Epithelial cell of proximal tubule (primary cell): ENCODE measurements at regions not wholly inside any gene's neighbourhood (a gene's known extent, or its start where the extent isn't known, plus 50 kb on each side); places are given as distances from the start of the nearest gene placed in this dataset.

Source experiments
- DNase-seq: peaks from one replicate; pipeline ENCODE4 v3.0.0-alpha.2; 2011; ENCODE audit warnings: low read depth
- H3K4me3 ChIP-seq: 2 replicates; pipeline ENCODE4 v1.5.1; 2011; ENCODE audit warnings: low read depth, mild to moderate bottlenecking, low read length
- TF ChIP-seq, protein P1 (sequence below): conservative IDR thresholded peaks from 2 replicates; pipeline ENCODE4 v1.5.1; 2012; ENCODE audit warnings: low read depth, mild to moderate bottlenecking, low read length

DNA sequence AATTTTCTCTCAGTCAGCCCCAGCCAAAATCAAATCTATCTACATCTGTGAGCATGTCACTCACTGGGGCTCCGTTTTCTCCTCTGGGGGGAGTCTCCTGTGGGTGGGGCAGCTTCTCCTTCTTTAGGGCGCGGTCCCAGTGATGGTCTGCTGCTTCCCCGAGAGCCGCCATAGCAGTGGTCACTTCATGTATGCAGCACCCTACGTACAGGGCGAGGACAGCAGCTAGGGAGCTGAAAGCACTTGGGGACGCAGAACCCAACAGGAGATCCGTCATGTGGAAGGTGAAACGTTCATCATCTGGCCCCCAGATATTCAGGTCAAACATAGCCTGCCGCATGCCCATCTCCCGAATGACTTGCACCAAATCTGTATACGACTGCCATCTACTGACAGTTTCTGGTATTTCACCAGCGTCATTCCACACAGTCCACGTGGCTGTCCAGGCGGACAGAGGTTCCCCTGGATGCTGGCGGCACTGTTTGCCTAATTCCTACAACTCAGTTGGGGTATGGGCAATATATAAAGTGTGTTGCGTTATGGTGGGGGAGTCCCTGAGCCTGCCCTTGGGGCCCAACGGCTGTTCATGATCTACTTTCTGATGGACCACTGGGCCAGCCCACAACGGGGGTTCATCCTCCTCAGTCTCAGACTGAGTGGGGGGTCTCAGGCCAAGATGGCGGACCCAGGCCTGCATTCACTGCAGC, 795.0 kb downstream of the EFNA5 start:
- TF ChIP-seq, protein P1, sequence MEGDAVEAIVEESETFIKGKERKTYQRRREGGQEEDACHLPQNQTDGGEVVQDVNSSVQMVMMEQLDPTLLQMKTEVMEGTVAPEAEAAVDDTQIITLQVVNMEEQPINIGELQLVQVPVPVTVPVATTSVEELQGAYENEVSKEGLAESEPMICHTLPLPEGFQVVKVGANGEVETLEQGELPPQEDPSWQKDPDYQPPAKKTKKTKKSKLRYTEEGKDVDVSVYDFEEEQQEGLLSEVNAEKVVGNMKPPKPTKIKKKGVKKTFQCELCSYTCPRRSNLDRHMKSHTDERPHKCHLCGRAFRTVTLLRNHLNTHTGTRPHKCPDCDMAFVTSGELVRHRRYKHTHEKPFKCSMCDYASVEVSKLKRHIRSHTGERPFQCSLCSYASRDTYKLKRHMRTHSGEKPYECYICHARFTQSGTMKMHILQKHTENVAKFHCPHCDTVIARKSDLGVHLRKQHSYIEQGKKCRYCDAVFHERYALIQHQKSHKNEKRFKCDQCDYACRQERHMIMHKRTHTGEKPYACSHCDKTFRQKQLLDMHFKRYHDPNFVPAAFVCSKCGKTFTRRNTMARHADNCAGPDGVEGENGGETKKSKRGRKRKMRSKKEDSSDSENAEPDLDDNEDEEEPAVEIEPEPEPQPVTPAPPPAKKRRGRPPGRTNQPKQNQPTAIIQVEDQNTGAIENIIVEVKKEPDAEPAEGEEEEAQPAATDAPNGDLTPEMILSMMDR: peak; percentile 62
- no peak overlapping the region for H3K4me3 ChIP-seq
- DNase-seq: no peak

DNA sequence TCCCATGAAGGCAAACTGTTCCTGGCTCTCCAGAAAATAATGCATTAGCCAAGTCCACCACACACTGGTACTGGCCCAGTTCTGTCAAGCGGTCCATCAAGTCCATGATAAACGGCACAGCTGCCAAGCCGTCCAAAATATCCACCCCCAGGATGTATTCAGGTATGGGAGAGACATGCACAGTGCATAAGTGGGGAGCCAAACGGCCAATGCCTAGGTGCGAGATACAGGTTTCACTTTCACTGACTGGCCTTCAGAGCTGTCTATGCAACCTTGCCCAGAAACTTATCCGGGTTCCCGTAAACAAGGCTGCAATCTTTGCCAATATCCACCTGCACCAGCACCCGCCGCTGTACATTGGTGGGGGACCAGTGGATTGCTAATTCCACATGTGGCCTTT, 795.8 kb downstream of the EFNA5 start:
- H3K4me3 ChIP-seq: no peak overlapping the region
- TF ChIP-seq, protein P1: no peak
- DNase-seq: no peak

DNA sequence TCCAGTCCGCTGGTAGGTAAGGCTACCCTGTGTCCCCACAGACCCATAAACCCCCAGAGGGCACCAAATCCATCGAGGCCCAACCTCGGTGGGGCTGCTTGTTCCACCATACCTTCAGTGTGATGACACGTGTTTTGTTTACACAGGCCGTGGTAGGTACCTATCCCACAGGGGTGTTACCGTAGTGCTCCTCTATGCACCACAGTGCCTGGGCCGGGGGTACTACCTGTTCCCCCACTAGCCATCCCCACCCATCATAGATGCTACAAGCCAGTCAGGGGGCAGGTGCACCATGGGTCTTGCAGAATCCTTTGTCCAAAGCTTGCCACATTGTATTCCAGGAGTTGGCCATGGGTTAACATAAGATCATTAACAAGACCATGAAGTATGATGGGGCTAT, 796.2 kb downstream of the EFNA5 start:
- H3K4me3 ChIP-seq: no peak overlapping the region
- TF ChIP-seq, protein P1: no peak
- DNase-seq: no peak

DNA sequence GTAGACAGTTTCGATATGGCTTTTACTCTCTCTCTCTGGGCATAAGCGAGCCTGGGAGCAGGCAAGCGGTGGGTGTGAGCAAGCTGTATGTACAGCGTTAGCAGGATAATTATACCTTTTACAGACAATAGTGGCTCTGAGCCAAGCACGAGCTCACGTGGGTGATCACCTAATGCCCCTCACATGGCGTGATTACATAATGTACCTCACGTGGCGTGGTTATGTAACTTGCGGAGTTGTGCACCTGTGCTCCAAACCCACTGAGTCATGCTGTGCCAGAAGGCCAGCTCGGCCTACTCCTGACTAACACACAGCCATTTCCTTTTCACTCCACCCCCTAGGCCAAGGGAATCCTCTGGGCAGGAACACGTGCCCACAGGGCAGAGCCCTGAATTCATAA, 797.2 kb downstream of the EFNA5 start:
- no peak for DNase-seq
- TF ChIP-seq, protein P1: no peak
- no peak overlapping the region for H3K4me3 ChIP-seq

DNA sequence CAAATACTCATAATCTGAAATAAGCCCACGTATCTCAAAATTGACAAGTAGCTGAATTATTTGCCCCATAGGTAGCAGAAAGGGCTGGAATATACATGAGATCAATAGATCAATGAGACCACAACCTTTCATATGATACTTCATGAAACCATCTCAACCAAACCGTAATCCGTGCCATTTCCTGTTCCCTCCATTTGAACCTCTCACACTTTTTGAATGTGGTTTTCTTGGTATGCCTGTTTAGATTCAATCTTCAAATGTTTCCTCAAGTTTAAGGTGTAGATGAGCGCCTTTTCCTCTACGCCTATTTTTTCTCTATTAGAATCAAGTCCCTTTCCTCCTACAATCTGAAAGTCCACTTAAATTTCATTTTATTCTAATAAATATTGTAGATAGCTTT, 805.5 kb downstream of the EFNA5 start:
- no peak for DNase-seq
- no peak overlapping the region for H3K4me3 ChIP-seq
- TF ChIP-seq, protein P1: no peak

DNA sequence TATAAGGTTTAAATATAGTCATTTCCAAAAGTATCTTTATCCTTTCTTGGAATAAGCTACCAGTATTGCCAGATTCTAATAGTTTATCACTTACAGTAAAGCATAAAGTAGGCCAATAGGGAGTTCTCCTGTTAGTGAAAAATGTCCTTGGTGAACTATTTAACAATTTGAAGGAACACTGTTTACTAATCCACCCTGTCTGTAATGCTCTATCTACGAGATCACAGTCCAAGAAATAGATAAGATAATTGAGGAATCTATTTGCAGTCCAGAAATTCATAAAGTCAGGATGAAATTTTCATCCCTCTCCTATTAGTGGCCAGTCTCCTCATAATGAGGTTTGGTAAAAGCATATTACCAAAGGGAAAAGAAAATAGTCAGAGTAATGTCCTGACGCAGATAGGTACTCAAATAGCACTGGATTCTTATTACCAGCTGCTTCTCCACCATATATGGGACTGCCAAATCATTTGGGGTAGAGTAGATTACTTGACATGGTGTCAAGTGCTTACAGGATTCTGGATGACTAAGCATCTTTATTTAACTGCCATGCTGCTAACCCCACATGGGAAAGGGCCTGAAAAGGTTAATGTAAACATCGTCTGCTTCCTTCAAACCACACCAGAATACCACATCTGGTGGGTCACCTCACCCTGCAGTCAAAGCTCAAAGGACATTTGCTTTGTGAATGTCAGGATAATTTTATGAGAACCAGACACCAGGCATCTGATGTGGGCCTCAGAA, 808.1 kb downstream of the EFNA5 start:
- no peak for DNase-seq
- TF ChIP-seq, protein P1: no peak
- no peak overlapping the region for H3K4me3 ChIP-seq
